ENCODE measurements at regions not wholly inside any gene's neighbourhood (a gene's known extent, or its start where the extent isn't known, plus 50 kb on each side); places are given as distances from the start of the nearest gene placed in this dataset.

DNA sequence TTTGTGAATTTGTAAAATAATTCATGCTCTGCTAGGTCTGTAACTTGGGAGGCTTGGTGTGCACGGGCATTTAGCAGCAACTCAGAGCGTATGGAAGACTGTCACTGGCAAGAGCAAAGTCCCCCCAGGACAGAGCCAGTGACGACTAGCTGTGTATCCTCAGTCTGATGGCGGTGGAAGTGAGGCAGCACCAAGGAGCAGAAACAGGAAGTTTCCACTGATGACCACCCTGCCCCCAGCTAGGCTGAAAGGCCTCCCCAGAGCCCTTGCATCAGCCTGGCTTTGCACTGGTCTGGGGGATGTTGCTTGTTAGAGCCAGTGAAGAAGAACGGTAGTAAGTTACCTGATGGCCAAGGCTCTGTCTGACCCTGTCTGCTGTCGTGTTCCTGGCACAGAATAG is 66.8 kb upstream of the ABL1 start (continued):
- TF ChIP-seq, protein P1, sequence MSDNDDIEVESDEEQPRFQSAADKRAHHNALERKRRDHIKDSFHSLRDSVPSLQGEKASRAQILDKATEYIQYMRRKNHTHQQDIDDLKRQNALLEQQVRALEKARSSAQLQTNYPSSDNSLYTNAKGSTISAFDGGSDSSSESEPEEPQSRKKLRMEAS (IDR thresholded peaks at IDR 0.05): no peak
- TF ChIP-seq HNF4A (conservative IDR thresholded peaks at IDR 0.05): no peak
- no peak for TF ChIP-seq YY1 (IDR thresholded peaks at IDR 0.05)

DNA sequence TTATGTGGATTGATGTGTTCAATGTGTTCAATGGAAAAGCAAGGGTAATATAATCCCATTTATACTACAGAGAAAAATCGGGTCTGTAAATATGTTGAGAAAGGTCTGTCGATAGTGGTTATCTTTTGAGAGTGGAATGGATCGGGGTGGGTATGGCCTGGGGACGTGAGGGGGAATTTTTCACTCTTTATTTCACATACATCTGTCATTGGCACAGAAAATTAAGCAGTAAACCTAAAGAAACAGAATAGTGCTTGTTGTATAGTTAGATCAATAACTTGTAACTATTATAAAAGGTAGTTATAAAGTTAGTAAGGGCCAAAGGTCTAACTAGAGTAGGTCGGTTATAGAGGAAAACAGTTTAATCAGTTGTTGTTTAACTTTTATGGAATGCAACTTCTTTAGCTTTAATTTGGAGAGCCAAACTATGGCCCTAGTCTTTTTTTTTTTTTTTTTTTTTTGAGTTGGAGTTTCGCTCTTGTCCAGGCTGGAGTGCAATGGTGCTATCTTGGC is 66.1 kb upstream of the ABL1 start:
- Histone ChIP-seq H3K9ac (ENCODE audit: low read depth in 1 of 2, low read length in 2 of 2) (no peak overlapping the region), H3K36me3 (ENCODE audit: control insufficient read depth in 4 of 4, insufficient read depth in 3 of 4, low read depth in 1 of 4, low read length in 3 of 4) (no peaks in the 10 kb centered on the region), H3K4me3 (ENCODE audit: low read depth in 1 of 3, low read length in 3 of 3) (no peak overlapping the region), H3K27me3 (ENCODE audit: control insufficient read depth in 4 of 4, insufficient read depth in 4 of 4, low read length in 3 of 4) (no peaks in the 10 kb centered on the region), H3K27ac (ENCODE audit: low read depth in 1 of 2, low read length in 2 of 2) (no peak overlapping the region), H3K4me1 (ENCODE audit: control insufficient read depth in 4 of 4, insufficient read depth in 4 of 4, low read length in 3 of 4) (peaks cover 0 to 28% (median 10%) of the 10 kb centered on the region in 4 donors), H3K9me3 (ENCODE audit: control insufficient read depth in 4 of 4, low read length in 3 of 4) (no peaks in the 10 kb centered on the region)
- TF ChIP-seq JUND (IDR thresholded peaks at IDR 0.05) (no peak), HNF4A (conservative IDR thresholded peaks at IDR 0.05) (no peak), NR2F2 (IDR thresholded peaks at IDR 0.05) (no peak), RAD21 (IDR thresholded peaks at IDR 0.05) (no peak), HNF4G (IDR thresholded peaks at IDR 0.05) (no peak), FOXA2 (IDR thresholded peaks at IDR 0.05) (no peak), GABPA (IDR thresholded peaks at IDR 0.05 in 1 of 2, conservative IDR thresholded peaks at IDR 0.05 in 1 of 2) (no peak), FOXA1 (IDR thresholded peaks at IDR 0.05) (no peak), EGR1 (IDR thresholded peaks at IDR 0.05; ENCODE audit: low read depth in 2 of 2) (no peak), RXRA (IDR thresholded peaks at IDR 0.05) (no peak), YY1 (IDR thresholded peaks at IDR 0.05) (no peak), SP1 (IDR thresholded peaks at IDR 0.05) (no peak), TAF1 (conservative IDR thresholded peaks at IDR 0.05) (no peak)
- TF ChIP-seq, protein P2, sequence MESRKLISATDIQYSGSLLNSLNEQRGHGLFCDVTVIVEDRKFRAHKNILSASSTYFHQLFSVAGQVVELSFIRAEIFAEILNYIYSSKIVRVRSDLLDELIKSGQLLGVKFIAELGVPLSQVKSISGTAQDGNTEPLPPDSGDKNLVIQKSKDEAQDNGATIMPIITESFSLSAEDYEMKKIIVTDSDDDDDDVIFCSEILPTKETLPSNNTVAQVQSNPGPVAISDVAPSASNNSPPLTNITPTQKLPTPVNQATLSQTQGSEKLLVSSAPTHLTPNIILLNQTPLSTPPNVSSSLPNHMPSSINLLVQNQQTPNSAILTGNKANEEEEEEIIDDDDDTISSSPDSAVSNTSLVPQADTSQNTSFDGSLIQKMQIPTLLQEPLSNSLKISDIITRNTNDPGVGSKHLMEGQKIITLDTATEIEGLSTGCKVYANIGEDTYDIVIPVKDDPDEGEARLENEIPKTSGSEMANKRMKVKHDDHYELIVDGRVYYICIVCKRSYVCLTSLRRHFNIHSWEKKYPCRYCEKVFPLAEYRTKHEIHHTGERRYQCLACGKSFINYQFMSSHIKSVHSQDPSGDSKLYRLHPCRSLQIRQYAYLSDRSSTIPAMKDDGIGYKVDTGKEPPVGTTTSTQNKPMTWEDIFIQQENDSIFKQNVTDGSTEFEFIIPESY (IDR thresholded peaks at IDR 0.05): no peak
- TF ChIP-seq, protein P3, sequence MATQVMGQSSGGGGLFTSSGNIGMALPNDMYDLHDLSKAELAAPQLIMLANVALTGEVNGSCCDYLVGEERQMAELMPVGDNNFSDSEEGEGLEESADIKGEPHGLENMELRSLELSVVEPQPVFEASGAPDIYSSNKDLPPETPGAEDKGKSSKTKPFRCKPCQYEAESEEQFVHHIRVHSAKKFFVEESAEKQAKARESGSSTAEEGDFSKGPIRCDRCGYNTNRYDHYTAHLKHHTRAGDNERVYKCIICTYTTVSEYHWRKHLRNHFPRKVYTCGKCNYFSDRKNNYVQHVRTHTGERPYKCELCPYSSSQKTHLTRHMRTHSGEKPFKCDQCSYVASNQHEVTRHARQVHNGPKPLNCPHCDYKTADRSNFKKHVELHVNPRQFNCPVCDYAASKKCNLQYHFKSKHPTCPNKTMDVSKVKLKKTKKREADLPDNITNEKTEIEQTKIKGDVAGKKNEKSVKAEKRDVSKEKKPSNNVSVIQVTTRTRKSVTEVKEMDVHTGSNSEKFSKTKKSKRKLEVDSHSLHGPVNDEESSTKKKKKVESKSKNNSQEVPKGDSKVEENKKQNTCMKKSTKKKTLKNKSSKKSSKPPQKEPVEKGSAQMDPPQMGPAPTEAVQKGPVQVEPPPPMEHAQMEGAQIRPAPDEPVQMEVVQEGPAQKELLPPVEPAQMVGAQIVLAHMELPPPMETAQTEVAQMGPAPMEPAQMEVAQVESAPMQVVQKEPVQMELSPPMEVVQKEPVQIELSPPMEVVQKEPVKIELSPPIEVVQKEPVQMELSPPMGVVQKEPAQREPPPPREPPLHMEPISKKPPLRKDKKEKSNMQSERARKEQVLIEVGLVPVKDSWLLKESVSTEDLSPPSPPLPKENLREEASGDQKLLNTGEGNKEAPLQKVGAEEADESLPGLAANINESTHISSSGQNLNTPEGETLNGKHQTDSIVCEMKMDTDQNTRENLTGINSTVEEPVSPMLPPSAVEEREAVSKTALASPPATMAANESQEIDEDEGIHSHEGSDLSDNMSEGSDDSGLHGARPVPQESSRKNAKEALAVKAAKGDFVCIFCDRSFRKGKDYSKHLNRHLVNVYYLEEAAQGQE (IDR thresholded peaks at IDR 0.05): no peak
- TF ChIP-seq, protein P4, sequence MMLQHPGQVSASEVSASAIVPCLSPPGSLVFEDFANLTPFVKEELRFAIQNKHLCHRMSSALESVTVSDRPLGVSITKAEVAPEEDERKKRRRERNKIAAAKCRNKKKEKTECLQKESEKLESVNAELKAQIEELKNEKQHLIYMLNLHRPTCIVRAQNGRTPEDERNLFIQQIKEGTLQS (IDR thresholded peaks at IDR 0.05): no peak
- TF ChIP-seq, protein P1 (IDR thresholded peaks at IDR 0.05): no peak
- TF ChIP-seq, protein P5, sequence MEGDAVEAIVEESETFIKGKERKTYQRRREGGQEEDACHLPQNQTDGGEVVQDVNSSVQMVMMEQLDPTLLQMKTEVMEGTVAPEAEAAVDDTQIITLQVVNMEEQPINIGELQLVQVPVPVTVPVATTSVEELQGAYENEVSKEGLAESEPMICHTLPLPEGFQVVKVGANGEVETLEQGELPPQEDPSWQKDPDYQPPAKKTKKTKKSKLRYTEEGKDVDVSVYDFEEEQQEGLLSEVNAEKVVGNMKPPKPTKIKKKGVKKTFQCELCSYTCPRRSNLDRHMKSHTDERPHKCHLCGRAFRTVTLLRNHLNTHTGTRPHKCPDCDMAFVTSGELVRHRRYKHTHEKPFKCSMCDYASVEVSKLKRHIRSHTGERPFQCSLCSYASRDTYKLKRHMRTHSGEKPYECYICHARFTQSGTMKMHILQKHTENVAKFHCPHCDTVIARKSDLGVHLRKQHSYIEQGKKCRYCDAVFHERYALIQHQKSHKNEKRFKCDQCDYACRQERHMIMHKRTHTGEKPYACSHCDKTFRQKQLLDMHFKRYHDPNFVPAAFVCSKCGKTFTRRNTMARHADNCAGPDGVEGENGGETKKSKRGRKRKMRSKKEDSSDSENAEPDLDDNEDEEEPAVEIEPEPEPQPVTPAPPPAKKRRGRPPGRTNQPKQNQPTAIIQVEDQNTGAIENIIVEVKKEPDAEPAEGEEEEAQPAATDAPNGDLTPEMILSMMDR (IDR thresholded peaks at IDR 0.05; ENCODE audit: low read depth, low read length, missing input control): no peak
- DNase-seq (ENCODE audit: low spot score): no peak
- 48% methylated on average over 6 of the region's 6 CpGs for WGBS
